T follicular helper cell (primary cell): ENCODE measurements at regions not wholly inside any gene's neighbourhood (a gene's known extent, or its start where the extent isn't known, plus 50 kb on each side); places are given as distances from the start of the nearest gene placed in this dataset.

Experiments used
- DNase-seq: peaks from one replicate; pipeline ENCODE4 v3.0.0-alpha.2; 2020; ENCODE audit warnings: low read depth

GRCh38 chr5:125695996-125696655 lies 727.1 kb upstream of the GRAMD2B start:
- no peak for DNase-seq

- DNase-seq = no peak
These were observed 726.4 kb upstream of the GRAMD2B start for GRCh38 chr5:125696762-125697161.

GRCh38 chr5:125698420-125698819 lies 724.8 kb upstream of the GRAMD2B start:
- no peak for DNase-seq

GRCh38 chr5:125699860-125700259 lies 723.3 kb upstream of the GRAMD2B start:
- DNase-seq = no peak

- DNase-seq = no peak
These were observed 722.8 kb upstream of the GRAMD2B start for GRCh38 chr5:125700380-125700861.

- DNase-seq = no peak
These were observed 719.6 kb upstream of the GRAMD2B start for GRCh38 chr5:125703616-125704015.

- DNase-seq = no peak
These were observed 718.3 kb upstream of the GRAMD2B start for GRCh38 chr5:125704888-125705287.

- no peak for DNase-seq
These were observed 714.6 kb upstream of the GRAMD2B start for GRCh38 chr5:125708583-125708982.

GRCh38 chr5:125710745-125711144 lies 712.5 kb upstream of the GRAMD2B start:
- DNase-seq = no peak

GRCh38 chr5:125712397-125712796 lies 710.8 kb upstream of the GRAMD2B start:
- no peak for DNase-seq

- no peak for DNase-seq
These were observed 710.0 kb upstream of the GRAMD2B start for GRCh38 chr5:125713109-125713805.

- no peak for DNase-seq
These were observed 708.0 kb upstream of the GRAMD2B start for GRCh38 chr5:125715216-125715615.

GRCh38 chr5:125717209-125717608 lies 706.0 kb upstream of the GRAMD2B start:
- no peak for DNase-seq

- DNase-seq = no peak
These were observed 703.4 kb upstream of the GRAMD2B start for GRCh38 chr5:125719681-125720347.

- no peak for DNase-seq
These were observed 702.9 kb upstream of the GRAMD2B start for GRCh38 chr5:125720348-125720685.

- DNase-seq = no peak
These were observed 702.5 kb upstream of the GRAMD2B start for GRCh38 chr5:125720721-125721120.

- DNase-seq = no peak
These were observed 700.7 kb upstream of the GRAMD2B start for GRCh38 chr5:125722550-125722949.

- DNase-seq = no peak
These were observed 697.5 kb upstream of the GRAMD2B start for GRCh38 chr5:125725691-125726090.

- DNase-seq = no peak
These were observed 679.3 kb upstream of the GRAMD2B start for GRCh38 chr5:125743939-125744338.

GRCh38 chr5:125746917-125747316 lies 676.3 kb upstream of the GRAMD2B start:
- DNase-seq = no peak

- DNase-seq = no peak
These were observed 672.9 kb upstream of the GRAMD2B start for GRCh38 chr5:125750147-125750860.

GRCh38 chr5:125750861-125751186 lies 672.4 kb upstream of the GRAMD2B start:
- no peak for DNase-seq

- DNase-seq = no peak
These were observed 666.8 kb upstream of the GRAMD2B start for GRCh38 chr5:125756456-125756855.
